ENCODE measurements at regions not wholly inside any gene's neighbourhood (a gene's known extent, or its start where the extent isn't known, plus 50 kb on each side); places are given as distances from the start of the nearest gene placed in this dataset.

- no peak for TF ChIP-seq JUND (IDR thresholded peaks at IDR 0.05)
- TF ChIP-seq POLR2A (IDR thresholded peaks at IDR 0.05; ENCODE audit: borderline replicate concordance, extremely low read depth, insufficient read depth, insufficient read length), result no peak
- no peak for TF ChIP-seq CTCF (IDR thresholded peaks at IDR 0.05 in 2 of 3, conservative IDR thresholded peaks at IDR 0.05 in 1 of 3; ENCODE audit: borderline replicate concordance in 1 of 3, insufficient read depth in 1 of 3, low read depth in 2 of 3, low read length in 2 of 3)
- TF ChIP-seq MAX (IDR thresholded peaks at IDR 0.05), result no peak
- TF ChIP-seq ZNF274 (IDR thresholded peaks at IDR 0.05; ENCODE audit: low read depth, low read length), result no peak
- no peak for TF ChIP-seq RAD21 (IDR thresholded peaks at IDR 0.05; ENCODE audit: low read depth)
- no peak for TF ChIP-seq POLR2AphosphoS5 (IDR thresholded peaks at IDR 0.05; ENCODE audit: low read depth, low read length)
- TF ChIP-seq REST (IDR thresholded peaks at IDR 0.05; ENCODE audit: low read depth), result no peak
Measured at GRCh38 chr18:993560-993959, 88.9 kb downstream of the ADCYAP1 start.
